GM12878 (cell line): ENCODE measurements at regions not wholly inside any gene's neighbourhood (a gene's known extent, or its start where the extent isn't known, plus 50 kb on each side); places are given as distances from the start of the nearest gene placed in this dataset.

Experiments
- ATAC-seq: fragments of 200-7000 bp; cut with Tn5 transposase; 3 replicates; pipeline ENCODE4 v1.9.1; 2020; ENCODE audit warnings: mild to moderate bottlenecking, moderate library complexity
- BruUV-seq: library from RNA; stranded (reverse); fragments of 400-500 nt; replicated peaks from 2 replicates; lab custom pipeline; 2021; lab: Mats Ljungman, UMichigan
- CTCF ChIA-PET: fragments of 300-600 bp; sonication (Branson Sonifier 250); formaldehyde crosslinking; extraction: SDS; loops from one replicate; lab custom pipeline; 2021; ENCODE audit warnings: inconsistent platforms; lab: Yijun Ruan, JAX
- POLR2A ChIA-PET: fragments of 350-600 bp; formaldehyde crosslinking; extraction: SDS; loops from one replicate; lab custom pipeline; 2021; ENCODE audit warnings: inconsistent platforms; lab: Charles Lee
- RAD21 ChIA-PET: fragments of 300-600 bp; sonication (Branson Sonifier 250); formaldehyde crosslinking; loops from one replicate; lab custom pipeline; 2023; ENCODE audit warnings: antibody characterized with exemption; ENCODE audit not compliant: unreplicated experiment; lab: Charles Lee
- SMC1A ChIA-PET: fragments of 300-600 bp; sonication (Branson Sonifier 250); formaldehyde crosslinking; loops from one replicate; lab custom pipeline; 2023; ENCODE audit not compliant: unreplicated experiment, uncharacterized antibody; lab: Charles Lee
- DNase-seq: peaks from one replicate; pipeline ENCODE4 v3.0.0-alpha.2; 2011; ENCODE audit warnings: low read depth, low spot score
- FAIRE-seq: peaks from 3 replicates; lab custom pipeline; 2011; peaks lifted over from hg19 to GRCh38; lab: Jason Lieb, UNC
- H2AFZ ChIP-seq: 2 replicates; pipeline ENCODE4 v1.6.0; 2011; ENCODE audit warnings: low read depth, low read length, control low read depth; ENCODE audit not compliant: control insufficient read depth
- H3K27ac ChIP-seq: 2 replicates; pipeline ENCODE4 v1.5.1; 2011; ENCODE audit warnings: control low read depth; ENCODE audit not compliant: control insufficient read depth, insufficient read depth
- H3K27me3 ChIP-seq, 2 experiments: replicated peaks in 1 of 2; 2 replicates each; pipeline versions ENCODE4 v1.6.0 to v1.6.1; 2011; ENCODE audit warnings: low read length in 1 of 2; ENCODE audit not compliant: control insufficient read depth in 2 of 2, insufficient read depth in 2 of 2
- H3K36me3 ChIP-seq, 2 experiments: 2 replicates each; pipeline ENCODE4 v1.5.1; 2011; ENCODE audit warnings: low read length in 1 of 2; ENCODE audit not compliant: control insufficient read depth in 2 of 2, insufficient read depth in 2 of 2
- H3K4me1 ChIP-seq: 2 replicates; pipeline ENCODE4 v1.6.1; 2011; ENCODE audit warnings: mild to moderate bottlenecking, low read length, moderate library complexity, mixed read lengths; ENCODE audit not compliant: control insufficient read depth, insufficient read depth
- H3K4me2 ChIP-seq: 2 replicates; pipeline ENCODE4 v1.6.0; 2011; ENCODE audit warnings: control low read depth; ENCODE audit not compliant: control insufficient read depth, insufficient read depth
- H3K4me3 ChIP-seq: fragments of 200-600 bp; sonication (generic); 2 replicates; pipeline ENCODE4 v1.5.1; 2016
- H3K79me2 ChIP-seq: 2 replicates; pipeline ENCODE4 v1.6.0; 2011; ENCODE audit warnings: low read length; ENCODE audit not compliant: control insufficient read depth, insufficient read depth
- H3K9ac ChIP-seq: 2 replicates; pipeline ENCODE4 v1.8.0; 2011; ENCODE audit warnings: low read length, control low read depth, mixed read lengths; ENCODE audit not compliant: control insufficient read depth, insufficient read depth
- H3K9me3 ChIP-seq: replicated peaks from 3 replicates; pipeline ENCODE4 v1.5.1; 2011; ENCODE audit warnings: mild to moderate bottlenecking, low read length; ENCODE audit not compliant: control insufficient read depth, insufficient read depth
- H4K20me1 ChIP-seq: 2 replicates; pipeline ENCODE4 v1.6.0; 2011; ENCODE audit not compliant: control insufficient read depth, insufficient read depth
- GABPA ChIP-seq: IDR thresholded peaks from 2 replicates; pipeline ENCODE4 v1.6.1; 2014; ENCODE audit warnings: antibody characterized with exemption, low read depth, mild to moderate bottlenecking, inconsistent platforms
- HDGF ChIP-seq: fragments of 450-650 bp; IDR thresholded peaks from 2 replicates; pipeline ENCODE4 v1.6.1; 2016; ENCODE audit warnings: antibody characterized with exemption
- KDM1A ChIP-seq: fragments of 200-600 bp; sonication (generic); IDR thresholded peaks from 2 replicates; pipeline ENCODE4 v1.6.1; 2016; ENCODE audit warnings: borderline replicate concordance
- KLF5 ChIP-seq: fragments of 450-650 bp; IDR thresholded peaks from 2 replicates; pipeline ENCODE4 v1.6.1; 2014; ENCODE audit warnings: mild to moderate bottlenecking; ENCODE audit not compliant: partially characterized antibody
- LARP7 ChIP-seq: fragments of 450-650 bp; IDR thresholded peaks from 2 replicates; pipeline ENCODE4 v1.6.1; 2017; ENCODE audit warnings: mild to moderate bottlenecking
- NR2C1 ChIP-seq: fragments of 450-650 bp; IDR thresholded peaks from 2 replicates; pipeline ENCODE4 v1.6.1; 2017; ENCODE audit warnings: antibody characterized with exemption, mild to moderate bottlenecking, moderate library complexity
- PAX8 ChIP-seq: fragments of 450-650 bp; IDR thresholded peaks from 2 replicates; pipeline ENCODE4 v1.6.1; 2017; ENCODE audit warnings: mild to moderate bottlenecking, moderate library complexity
- SIX5 ChIP-seq: IDR thresholded peaks from 2 replicates; pipeline ENCODE4 v1.6.1; 2011; ENCODE audit warnings: mild to moderate bottlenecking, low read depth, low read length, moderate library complexity; ENCODE audit not compliant: severe bottlenecking
- SMAD1 ChIP-seq: fragments of 450-650 bp; IDR thresholded peaks from 2 replicates; pipeline ENCODE4 v1.6.1; 2018; ENCODE audit warnings: mild to moderate bottlenecking, low read depth; ENCODE audit not compliant: partially characterized antibody
- STAT3 ChIP-seq: IDR thresholded peaks from 2 replicates; pipeline ENCODE4 v1.6.1; 2011; ENCODE audit warnings: low read depth, low read length, improper control_type of control experiment
- ZNF24 ChIP-seq: fragments of 450-650 bp; IDR thresholded peaks from 2 replicates; pipeline ENCODE4 v1.6.1; 2017; ENCODE audit warnings: antibody characterized with exemption, mild to moderate bottlenecking
- ZNF622 ChIP-seq: fragments of 450-650 bp; IDR thresholded peaks from 2 replicates; pipeline ENCODE4 v1.6.1; 2017; ENCODE audit warnings: mild to moderate bottlenecking, inconsistent platforms
- WGBS: methylation state at CpG from one replicate; pipeline ENCODE4 v1.1.6; 2016; ENCODE audit warnings: low lambda C conversion rate; ENCODE audit not compliant: insufficient replicate concordance, insufficient coverage; ENCODE audit errors: missing lambda C conversion rate; 5-methylcytosine and 5-hydroxymethylcytosine counted together
- in situ Hi-C: fragments of 300-500 bp; cut with MboI; formaldehyde crosslinking; loops from 9 replicates; pipeline ENCODE4 v1.14.3; 2018; ENCODE audit warnings: mixed read lengths
- intact Hi-C: fragments of 100-400 bp; cut with micrococcal nuclease; formaldehyde crosslinking; loops from one replicate; pipeline ENCODE4 v1.14.2; 2022; ENCODE audit not compliant: unreplicated experiment
- TF ChIP-seq, protein P1 (sequence below): IDR thresholded peaks from 2 replicates; pipeline ENCODE4 v1.6.1; 2012; ENCODE audit warnings: low read length, inconsistent platforms
- TF ChIP-seq, protein P2 (sequence below): fragments of 450-650 bp; IDR thresholded peaks from 2 replicates; pipeline ENCODE4 v1.6.1; 2017; ENCODE audit warnings: low read depth, mild to moderate bottlenecking, moderate library complexity

GRCh38 chr11:100557830-100558611 is 129.1 kb upstream of the ARHGAP42 start:
- POLR2A ChIA-PET = no interaction called here
- ATAC-seq (no peak), DNase-seq (no peak), FAIRE-seq (no peak)
- Histone ChIP-seq H3K4me1 (no peaks in the 10 kb centered on the region), H3K79me2 (no peaks in the 10 kb centered on the region), H4K20me1 (no peaks in the 10 kb centered on the region), H3K9me3 (no peaks in the 10 kb centered on the region), H3K4me3 (no peak overlapping the region), H2AFZ (no peak overlapping the region), H3K27ac (no peak overlapping the region), H3K4me2 (no peak overlapping the region), H3K9ac (no peak overlapping the region), H3K27me3 (no peaks in the 10 kb centered on the region; a peak in 1 of 4 replicates), H3K36me3 (no peaks in the 10 kb centered on the region)
- RAD21 ChIA-PET = no interaction called here
- in situ Hi-C loops (no loop called here), intact Hi-C loops (no loop called here)
- no TSS peak for BruUV-seq
- SMC1A ChIA-PET = no interaction called here
- WGBS = 32% methylated on average over 8 of the region's 8 CpGs
- TF ChIP-seq, protein P1, sequence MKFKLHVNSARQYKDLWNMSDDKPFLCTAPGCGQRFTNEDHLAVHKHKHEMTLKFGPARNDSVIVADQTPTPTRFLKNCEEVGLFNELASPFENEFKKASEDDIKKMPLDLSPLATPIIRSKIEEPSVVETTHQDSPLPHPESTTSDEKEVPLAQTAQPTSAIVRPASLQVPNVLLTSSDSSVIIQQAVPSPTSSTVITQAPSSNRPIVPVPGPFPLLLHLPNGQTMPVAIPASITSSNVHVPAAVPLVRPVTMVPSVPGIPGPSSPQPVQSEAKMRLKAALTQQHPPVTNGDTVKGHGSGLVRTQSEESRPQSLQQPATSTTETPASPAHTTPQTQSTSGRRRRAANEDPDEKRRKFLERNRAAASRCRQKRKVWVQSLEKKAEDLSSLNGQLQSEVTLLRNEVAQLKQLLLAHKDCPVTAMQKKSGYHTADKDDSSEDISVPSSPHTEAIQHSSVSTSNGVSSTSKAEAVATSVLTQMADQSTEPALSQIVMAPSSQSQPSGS = no peak
- CTCF ChIA-PET = no interaction called here

- no peak for ATAC-seq
- Histone ChIP-seq H3K4me1 (no peaks in the 10 kb centered on the region), H3K36me3 (no peaks in the 10 kb centered on the region), H3K9me3 (no peaks in the 10 kb centered on the region), H3K9ac (no peak overlapping the region), H3K27me3 (no peaks in the 10 kb centered on the region; a peak in 1 of 4 replicates), H2AFZ (no peak overlapping the region), H4K20me1 (no peaks in the 10 kb centered on the region), H3K4me2 (no peak overlapping the region), H3K79me2 (no peaks in the 10 kb centered on the region), H3K4me3 (no peak overlapping the region), H3K27ac (no peak overlapping the region)
- intact Hi-C loops (no loop called here), in situ Hi-C loops (no loop called here)
- DNase-seq = no peak
- RAD21 ChIA-PET = no interaction called here
- CTCF ChIA-PET = no interaction called here
- SMC1A ChIA-PET = no interaction called here
- no TSS peak for BruUV-seq
- no peak for FAIRE-seq
- TF ChIP-seq PAX8 (no peak), KDM1A (no peak), LARP7 (no peak), HDGF (no peak), ZNF24 (no peak), KLF5 (no peak), GABPA (no peak), ZNF622 (no peak), SIX5 (no peak), STAT3 (no peak), SMAD1 (no peak), NR2C1 (no peak)
- TF ChIP-seq, protein P2, sequence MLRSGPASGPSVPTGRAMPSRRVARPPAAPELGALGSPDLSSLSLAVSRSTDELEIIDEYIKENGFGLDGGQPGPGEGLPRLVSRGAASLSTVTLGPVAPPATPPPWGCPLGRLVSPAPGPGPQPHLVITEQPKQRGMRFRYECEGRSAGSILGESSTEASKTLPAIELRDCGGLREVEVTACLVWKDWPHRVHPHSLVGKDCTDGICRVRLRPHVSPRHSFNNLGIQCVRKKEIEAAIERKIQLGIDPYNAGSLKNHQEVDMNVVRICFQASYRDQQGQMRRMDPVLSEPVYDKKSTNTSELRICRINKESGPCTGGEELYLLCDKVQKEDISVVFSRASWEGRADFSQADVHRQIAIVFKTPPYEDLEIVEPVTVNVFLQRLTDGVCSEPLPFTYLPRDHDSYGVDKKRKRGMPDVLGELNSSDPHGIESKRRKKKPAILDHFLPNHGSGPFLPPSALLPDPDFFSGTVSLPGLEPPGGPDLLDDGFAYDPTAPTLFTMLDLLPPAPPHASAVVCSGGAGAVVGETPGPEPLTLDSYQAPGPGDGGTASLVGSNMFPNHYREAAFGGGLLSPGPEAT = no peak
- WGBS = 58% methylated on average over 3 of the region's 3 CpGs
- POLR2A ChIA-PET = no interaction called here
Observed at GRCh38 chr11:100560606-100561005, 126.5 kb upstream of the ARHGAP42 start.
